SU-DHL-6 (cell line): ENCODE measurements at regions not wholly inside any gene's neighbourhood (a gene's known extent, or its start where the extent isn't known, plus 50 kb on each side); places are given as distances from the start of the nearest gene placed in this dataset.

Source experiments
- CTCF ChIP-seq: fragments of 200-600 bp; sonication (generic); IDR thresholded peaks from one replicate; pipeline ENCODE4 v1.5.1; 2017; ENCODE audit warnings: antibody characterized with exemption, mild to moderate bottlenecking, low read length, moderate library complexity; ENCODE audit not compliant: insufficient read depth, poor library complexity, severe bottlenecking
- EZH2phosphoT487 ChIP-seq: fragments of 200-600 bp; sonication (generic), shearing (Covaris generic); conservative IDR thresholded peaks from 2 replicates; pipeline ENCODE4 v1.6.1; 2018; ENCODE audit warnings: mild to moderate bottlenecking, antibody characterized with exemption, low read length, moderate library complexity, mixed read lengths

DNA sequence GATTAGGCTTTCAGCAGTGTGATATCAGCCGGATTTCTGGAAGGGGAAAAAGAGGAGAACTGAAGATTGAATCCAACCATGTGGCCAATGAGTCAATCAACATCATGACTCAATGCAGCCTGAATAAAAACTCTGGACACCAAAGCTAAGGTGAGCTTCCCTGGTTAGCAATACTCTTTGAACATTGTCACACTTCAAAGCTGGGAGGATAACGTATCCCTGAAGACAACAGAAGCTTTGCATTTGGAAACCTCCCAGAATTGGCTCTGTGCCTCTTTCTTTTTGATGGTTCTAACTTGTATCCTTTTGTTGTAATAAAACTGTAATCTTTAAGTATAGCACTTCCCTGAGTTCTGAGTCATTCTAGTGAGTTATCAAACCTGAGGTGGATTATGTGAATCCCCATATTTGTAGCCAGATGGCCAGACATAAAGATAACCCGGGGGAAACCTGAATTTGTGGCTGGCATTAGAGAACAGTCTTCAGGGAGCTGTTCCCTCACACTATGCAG, 284.4 kb downstream of the IPMK start:
- TF ChIP-seq CTCF (no peak), EZH2phosphoT487 (no peak)
